Liver (tissue), 7 donors: ENCODE measurements at regions not wholly inside any gene's neighbourhood (a gene's known extent, or its start where the extent isn't known, plus 50 kb on each side); places are given as distances from the start of the nearest gene placed in this dataset.

Experiments used
- DNase-seq: peaks from one replicate; pipeline ENCODE4 v3.0.0-alpha.2; 2017; ENCODE audit warnings: low spot score
- H3K27ac ChIP-seq, 2 donors: one replicate each; pipeline ENCODE4 v1.7.0; 2013; ENCODE audit warnings: inconsistent platforms in 2 of 2, low read length in 2 of 2, control low read depth in 1 of 2, low read depth in 1 of 2, mild to moderate bottlenecking in 1 of 2
- H3K27me3 ChIP-seq, 4 donors: one replicate each; pipeline versions ENCODE4 v1.6.1 to v1.7.0; 2013; ENCODE audit warnings: low read length in 3 of 4, inconsistent platforms in 1 of 4, mild to moderate bottlenecking in 1 of 4, moderate library complexity in 1 of 4; ENCODE audit not compliant: control insufficient read depth in 4 of 4, insufficient read depth in 4 of 4
- H3K36me3 ChIP-seq, 4 donors: one replicate each; pipeline versions ENCODE4 v1.6.1 to v1.7.0; 2013; ENCODE audit warnings: low read length in 3 of 4, mild to moderate bottlenecking in 3 of 4, low read depth in 1 of 4, moderate library complexity in 1 of 4; ENCODE audit not compliant: control insufficient read depth in 4 of 4, insufficient read depth in 3 of 4
- H3K4me1 ChIP-seq, 4 donors: one replicate each; pipeline versions ENCODE4 v1.6.1 to v1.7.0; 2013; ENCODE audit warnings: low read length in 3 of 4, mild to moderate bottlenecking in 3 of 4, moderate library complexity in 1 of 4; ENCODE audit not compliant: control insufficient read depth in 4 of 4, insufficient read depth in 4 of 4
- H3K4me3 ChIP-seq, 3 donors: one replicate each; pipeline versions ENCODE4 v1.6.1 to v1.7.0; 2013; ENCODE audit warnings: low read length in 3 of 3, control low read depth in 1 of 3, low read depth in 1 of 3, mild to moderate bottlenecking in 1 of 3
- H3K9ac ChIP-seq, 2 donors: one replicate each; pipeline ENCODE4 v1.7.0; 2013; ENCODE audit warnings: low read length in 2 of 2, mild to moderate bottlenecking in 2 of 2, moderate library complexity in 2 of 2, control low read depth in 1 of 2, low read depth in 1 of 2
- H3K9me3 ChIP-seq, 4 donors: one replicate each; pipeline versions ENCODE4 v1.6.1 to v1.7.0; 2013; ENCODE audit warnings: low read length in 3 of 4; ENCODE audit not compliant: control insufficient read depth in 4 of 4
- FOXA1 ChIP-seq: IDR thresholded peaks from 2 replicates; pipeline ENCODE4 v1.6.1; 2016; ENCODE audit warnings: antibody characterized with exemption
- FOXA2 ChIP-seq: IDR thresholded peaks from 2 replicates; pipeline ENCODE4 v1.6.1; 2016; ENCODE audit warnings: antibody characterized with exemption
- GABPA ChIP-seq, 2 donors: IDR thresholded peaks in 1 of 2; conservative IDR thresholded peaks in 1 of 2; 2 replicates each; pipeline ENCODE4 v1.6.1; 2016; ENCODE audit warnings: antibody characterized with exemption in 2 of 2, mild to moderate bottlenecking in 1 of 2, moderate library complexity in 1 of 2
- HNF4G ChIP-seq: IDR thresholded peaks from 2 replicates; pipeline ENCODE4 v1.6.1; 2016; ENCODE audit warnings: antibody characterized with exemption
- JUND ChIP-seq, 2 donors: IDR thresholded peaks; 2 replicates each; pipeline ENCODE4 v1.6.1; 2016; ENCODE audit warnings: antibody characterized with exemption in 2 of 2
- NR2F2 ChIP-seq: IDR thresholded peaks from 2 replicates; pipeline ENCODE4 v1.6.1; 2016; ENCODE audit warnings: antibody characterized with exemption
- RXRA ChIP-seq, 2 donors: IDR thresholded peaks; 2 replicates each; pipeline ENCODE4 v1.6.1; 2017 to 2018; ENCODE audit warnings: antibody characterized with exemption in 2 of 2, mild to moderate bottlenecking in 1 of 2
- SP1 ChIP-seq: IDR thresholded peaks from 2 replicates; pipeline ENCODE4 v1.6.1; 2018; ENCODE audit warnings: antibody characterized with exemption, mild to moderate bottlenecking
- TAF1 ChIP-seq: conservative IDR thresholded peaks from 2 replicates; pipeline ENCODE4 v1.6.1; 2016; ENCODE audit warnings: antibody characterized with exemption, mild to moderate bottlenecking
- YY1 ChIP-seq: IDR thresholded peaks from 2 replicates; pipeline ENCODE4 v1.6.1; 2016; ENCODE audit warnings: antibody characterized with exemption, mild to moderate bottlenecking
- TF ChIP-seq, protein P1 (sequence below): fragments of 150-350 bp; IDR thresholded peaks from 2 replicates; pipeline ENCODE4 v1.5.1; 2017; ENCODE audit warnings: improper control_type of control experiment, low read depth, low read length; ENCODE audit not compliant: missing input control
- TF ChIP-seq, protein P2 (sequence below): IDR thresholded peaks from 2 replicates; pipeline ENCODE4 v1.6.1; 2016; ENCODE audit warnings: antibody characterized with exemption
- TF ChIP-seq, protein P3 (sequence below): IDR thresholded peaks from 2 replicates; pipeline ENCODE4 v1.6.1; 2016; ENCODE audit warnings: antibody characterized with exemption, mild to moderate bottlenecking
- TF ChIP-seq, protein P4 (sequence below): IDR thresholded peaks from 2 replicates; pipeline ENCODE4 v1.6.1; 2016; ENCODE audit warnings: antibody characterized with exemption
- donor health status: healthy.
- donor health status: healthy.
- donor health status: healthy.
- donor health status: healthy.

DNA sequence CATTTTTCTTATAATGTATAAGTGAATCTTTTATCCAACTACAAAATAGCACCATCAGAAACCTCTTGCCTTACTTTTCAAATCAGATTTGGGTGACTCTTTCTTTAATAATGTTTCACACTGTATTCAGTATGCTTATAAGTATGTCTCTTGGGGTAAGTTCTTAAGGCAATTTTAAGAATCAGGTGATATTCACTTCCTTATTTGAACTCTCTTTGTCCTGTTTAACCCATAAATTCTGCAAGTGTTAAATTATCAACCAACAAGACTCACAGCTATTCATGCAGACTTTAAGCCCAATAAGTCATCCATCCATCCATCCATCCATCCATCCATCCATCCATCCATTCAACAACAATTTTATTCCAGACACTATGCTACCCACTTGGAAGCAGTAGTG is 142.7 kb upstream of the FBXL17 start:
- no peak overlapping the region for H3K9ac ChIP-seq
- H3K27me3 ChIP-seq: peaks cover 0 to 6% (median 0%) of the 10 kb centered on the region in 4 donors
- peaks cover 0 to 11% (median 1%) of the 10 kb centered on the region in 4 donors for H3K9me3 ChIP-seq
- no peaks in the 10 kb centered on the region for H3K36me3 ChIP-seq
- TF ChIP-seq FOXA1 (no peak), HNF4G (no peak), TAF1 (no peak), JUND (IDR thresholded peaks at IDR 0.05) (no peak), GABPA (IDR thresholded peaks at IDR 0.05 in 1 of 2, conservative IDR thresholded peaks at IDR 0.05 in 1 of 2) (no peak), RXRA (IDR thresholded peaks at IDR 0.05) (no peak), FOXA2 (no peak)
- TF ChIP-seq, protein P1, sequence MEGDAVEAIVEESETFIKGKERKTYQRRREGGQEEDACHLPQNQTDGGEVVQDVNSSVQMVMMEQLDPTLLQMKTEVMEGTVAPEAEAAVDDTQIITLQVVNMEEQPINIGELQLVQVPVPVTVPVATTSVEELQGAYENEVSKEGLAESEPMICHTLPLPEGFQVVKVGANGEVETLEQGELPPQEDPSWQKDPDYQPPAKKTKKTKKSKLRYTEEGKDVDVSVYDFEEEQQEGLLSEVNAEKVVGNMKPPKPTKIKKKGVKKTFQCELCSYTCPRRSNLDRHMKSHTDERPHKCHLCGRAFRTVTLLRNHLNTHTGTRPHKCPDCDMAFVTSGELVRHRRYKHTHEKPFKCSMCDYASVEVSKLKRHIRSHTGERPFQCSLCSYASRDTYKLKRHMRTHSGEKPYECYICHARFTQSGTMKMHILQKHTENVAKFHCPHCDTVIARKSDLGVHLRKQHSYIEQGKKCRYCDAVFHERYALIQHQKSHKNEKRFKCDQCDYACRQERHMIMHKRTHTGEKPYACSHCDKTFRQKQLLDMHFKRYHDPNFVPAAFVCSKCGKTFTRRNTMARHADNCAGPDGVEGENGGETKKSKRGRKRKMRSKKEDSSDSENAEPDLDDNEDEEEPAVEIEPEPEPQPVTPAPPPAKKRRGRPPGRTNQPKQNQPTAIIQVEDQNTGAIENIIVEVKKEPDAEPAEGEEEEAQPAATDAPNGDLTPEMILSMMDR: no peak
- TF ChIP-seq, protein P2, sequence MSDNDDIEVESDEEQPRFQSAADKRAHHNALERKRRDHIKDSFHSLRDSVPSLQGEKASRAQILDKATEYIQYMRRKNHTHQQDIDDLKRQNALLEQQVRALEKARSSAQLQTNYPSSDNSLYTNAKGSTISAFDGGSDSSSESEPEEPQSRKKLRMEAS: no peak
- no peak overlapping the region for H3K27ac ChIP-seq
- no peak overlapping the region for H3K4me3 ChIP-seq
- H3K4me1 ChIP-seq: no peaks in the 10 kb centered on the region
- no peak for DNase-seq

DNA sequence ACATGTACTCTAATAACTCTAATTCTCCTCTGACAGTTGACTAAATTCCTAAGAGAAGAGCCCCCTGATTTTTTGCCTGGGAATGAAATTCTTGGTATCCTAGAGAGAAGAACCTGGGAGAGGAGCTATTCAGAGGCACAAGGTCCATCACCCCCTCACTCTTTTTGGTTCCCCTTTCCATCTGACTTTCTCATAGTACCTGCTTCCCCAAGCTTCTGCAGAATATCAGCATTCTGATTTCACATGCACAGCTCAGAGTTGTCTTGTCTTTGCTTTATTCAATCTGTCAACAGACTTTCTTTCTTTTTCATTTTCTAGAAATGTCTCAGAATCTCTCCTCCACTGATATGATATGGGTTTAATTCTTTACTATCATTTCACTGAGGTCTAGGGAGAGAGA is 141.5 kb upstream of the FBXL17 start:
- no peaks in the 10 kb centered on the region for H3K36me3 ChIP-seq
- TF ChIP-seq, protein P1: no peak
- no peak for TF ChIP-seq FOXA2
- no peak for TF ChIP-seq NR2F2
- no peak for TF ChIP-seq SP1
- TF ChIP-seq RXRA (IDR thresholded peaks at IDR 0.05): no peak
- TF ChIP-seq, protein P3, sequence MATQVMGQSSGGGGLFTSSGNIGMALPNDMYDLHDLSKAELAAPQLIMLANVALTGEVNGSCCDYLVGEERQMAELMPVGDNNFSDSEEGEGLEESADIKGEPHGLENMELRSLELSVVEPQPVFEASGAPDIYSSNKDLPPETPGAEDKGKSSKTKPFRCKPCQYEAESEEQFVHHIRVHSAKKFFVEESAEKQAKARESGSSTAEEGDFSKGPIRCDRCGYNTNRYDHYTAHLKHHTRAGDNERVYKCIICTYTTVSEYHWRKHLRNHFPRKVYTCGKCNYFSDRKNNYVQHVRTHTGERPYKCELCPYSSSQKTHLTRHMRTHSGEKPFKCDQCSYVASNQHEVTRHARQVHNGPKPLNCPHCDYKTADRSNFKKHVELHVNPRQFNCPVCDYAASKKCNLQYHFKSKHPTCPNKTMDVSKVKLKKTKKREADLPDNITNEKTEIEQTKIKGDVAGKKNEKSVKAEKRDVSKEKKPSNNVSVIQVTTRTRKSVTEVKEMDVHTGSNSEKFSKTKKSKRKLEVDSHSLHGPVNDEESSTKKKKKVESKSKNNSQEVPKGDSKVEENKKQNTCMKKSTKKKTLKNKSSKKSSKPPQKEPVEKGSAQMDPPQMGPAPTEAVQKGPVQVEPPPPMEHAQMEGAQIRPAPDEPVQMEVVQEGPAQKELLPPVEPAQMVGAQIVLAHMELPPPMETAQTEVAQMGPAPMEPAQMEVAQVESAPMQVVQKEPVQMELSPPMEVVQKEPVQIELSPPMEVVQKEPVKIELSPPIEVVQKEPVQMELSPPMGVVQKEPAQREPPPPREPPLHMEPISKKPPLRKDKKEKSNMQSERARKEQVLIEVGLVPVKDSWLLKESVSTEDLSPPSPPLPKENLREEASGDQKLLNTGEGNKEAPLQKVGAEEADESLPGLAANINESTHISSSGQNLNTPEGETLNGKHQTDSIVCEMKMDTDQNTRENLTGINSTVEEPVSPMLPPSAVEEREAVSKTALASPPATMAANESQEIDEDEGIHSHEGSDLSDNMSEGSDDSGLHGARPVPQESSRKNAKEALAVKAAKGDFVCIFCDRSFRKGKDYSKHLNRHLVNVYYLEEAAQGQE: no peak
- TF ChIP-seq, protein P2: no peak
- no peak for TF ChIP-seq YY1
- TF ChIP-seq, protein P4, sequence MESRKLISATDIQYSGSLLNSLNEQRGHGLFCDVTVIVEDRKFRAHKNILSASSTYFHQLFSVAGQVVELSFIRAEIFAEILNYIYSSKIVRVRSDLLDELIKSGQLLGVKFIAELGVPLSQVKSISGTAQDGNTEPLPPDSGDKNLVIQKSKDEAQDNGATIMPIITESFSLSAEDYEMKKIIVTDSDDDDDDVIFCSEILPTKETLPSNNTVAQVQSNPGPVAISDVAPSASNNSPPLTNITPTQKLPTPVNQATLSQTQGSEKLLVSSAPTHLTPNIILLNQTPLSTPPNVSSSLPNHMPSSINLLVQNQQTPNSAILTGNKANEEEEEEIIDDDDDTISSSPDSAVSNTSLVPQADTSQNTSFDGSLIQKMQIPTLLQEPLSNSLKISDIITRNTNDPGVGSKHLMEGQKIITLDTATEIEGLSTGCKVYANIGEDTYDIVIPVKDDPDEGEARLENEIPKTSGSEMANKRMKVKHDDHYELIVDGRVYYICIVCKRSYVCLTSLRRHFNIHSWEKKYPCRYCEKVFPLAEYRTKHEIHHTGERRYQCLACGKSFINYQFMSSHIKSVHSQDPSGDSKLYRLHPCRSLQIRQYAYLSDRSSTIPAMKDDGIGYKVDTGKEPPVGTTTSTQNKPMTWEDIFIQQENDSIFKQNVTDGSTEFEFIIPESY: no peak
- peaks cover 0 to 11% (median 1%) of the 10 kb centered on the region in 4 donors for H3K9me3 ChIP-seq
- H3K9ac ChIP-seq: no peak overlapping the region
- no peak overlapping the region for H3K4me3 ChIP-seq
- no peak for DNase-seq
- no peaks in the 10 kb centered on the region for H3K4me1 ChIP-seq
- peaks cover 0 to 7% (median 0%) of the 10 kb centered on the region in 4 donors for H3K27me3 ChIP-seq
- H3K27ac ChIP-seq: no peak overlapping the region
